NCI-H2227 (cell line): ENCODE measurements at regions not wholly inside any gene's neighbourhood (a gene's known extent, or its start where the extent isn't known, plus 50 kb on each side); places are given as distances from the start of the nearest gene placed in this dataset.
"Not testable (repeated sequence)": the region's sequence is repeated elsewhere in the genome, so short reads cannot be mapped to it uniquely, and the experiment has no call there.

Experiments
- DNase-seq: peaks from one replicate; lab custom pipeline; 2025; ENCODE audit not compliant: unreplicated experiment; lab: John Stamatoyannopoulos, UW

GRCh38 chr5:68027519-68027918, 188.0 kb upstream of the PIK3R1 start:
- no peak for DNase-seq

- DNase-seq: no peak
Observed at GRCh38 chr5:68026092-68026885, 189.3 kb upstream of the PIK3R1 start.

GRCh38 chr5:68024426-68024825, 191.1 kb upstream of the PIK3R1 start:
- no peak for DNase-seq

- no peak for DNase-seq
Observed at GRCh38 chr5:68021916-68022315, 193.6 kb upstream of the PIK3R1 start.

GRCh38 chr5:68021227-68021626, 194.3 kb upstream of the PIK3R1 start:
- no peak for DNase-seq

GRCh38 chr5:68020461-68020969, 195.0 kb upstream of the PIK3R1 start:
- not testable (repeated sequence) for DNase-seq

GRCh38 chr5:68015381-68016302, 199.9 kb upstream of the PIK3R1 start:
- DNase-seq: no peak

- no peak for DNase-seq
Observed at GRCh38 chr5:68012831-68013230, 202.7 kb upstream of the PIK3R1 start.

GRCh38 chr5:68012429-68012828, 203.1 kb upstream of the PIK3R1 start:
- no peak for DNase-seq

GRCh38 chr5:68011801-68012200, 203.8 kb upstream of the PIK3R1 start:
- no peak for DNase-seq

GRCh38 chr5:68011259-68011760, 204.2 kb upstream of the PIK3R1 start:
- no peak for DNase-seq

- no peak for DNase-seq
Observed at GRCh38 chr5:68010740-68011139, 204.8 kb upstream of the PIK3R1 start.

GRCh38 chr5:68007451-68007850, 208.1 kb upstream of the PIK3R1 start:
- DNase-seq: no peak

GRCh38 chr5:68002836-68003235, 212.7 kb upstream of the PIK3R1 start:
- DNase-seq: no peak

GRCh38 chr5:68000805-68001204, 214.8 kb upstream of the PIK3R1 start:
- DNase-seq: no peak

GRCh38 chr5:67999391-67999790, 216.2 kb upstream of the PIK3R1 start:
- DNase-seq: no peak

- DNase-seq: no peak
Observed at GRCh38 chr5:67998709-67999261, 216.8 kb upstream of the PIK3R1 start.

GRCh38 chr5:67997892-67998457, 217.6 kb upstream of the PIK3R1 start:
- DNase-seq: no peak

GRCh38 chr5:67997148-67997547, 218.4 kb upstream of the PIK3R1 start:
- DNase-seq: no peak

GRCh38 chr5:67996596-67996995, 219.0 kb upstream of the PIK3R1 start:
- no peak for DNase-seq

- no peak for DNase-seq
Observed at GRCh38 chr5:67992923-67993322, 222.6 kb upstream of the PIK3R1 start.
